Hepatic stellate cell (primary cell): ENCODE measurements at regions not wholly inside any gene's neighbourhood (a gene's known extent, or its start where the extent isn't known, plus 50 kb on each side); places are given as distances from the start of the nearest gene placed in this dataset.

Experiments used
- DNase-seq: peaks from one replicate; pipeline ENCODE4 v3.0.0; 2011; ENCODE audit warnings: low spot score

GRCh38 chr14:80446356-80446755 lies 235.1 kb upstream of the DIO2 start:
- no peak for DNase-seq

- DNase-seq: no peak
Observed at GRCh38 chr14:80445605-80446004, 234.3 kb upstream of the DIO2 start.

- no peak for DNase-seq
Observed at GRCh38 chr14:80434574-80435321, 223.4 kb upstream of the DIO2 start.

- DNase-seq: no peak
Observed at GRCh38 chr14:80433811-80434210, 222.5 kb upstream of the DIO2 start.

- no peak for DNase-seq
Observed at GRCh38 chr14:80428671-80429070, 217.4 kb upstream of the DIO2 start.

- peak; percentile 3 for DNase-seq
Observed at GRCh38 chr14:80428171-80428570, 216.9 kb upstream of the DIO2 start.

- no peak for DNase-seq
Observed at GRCh38 chr14:80427101-80427500, 215.8 kb upstream of the DIO2 start.

- DNase-seq: no peak
Observed at GRCh38 chr14:80426683-80427082, 215.4 kb upstream of the DIO2 start.

GRCh38 chr14:80425686-80426085 lies 214.4 kb upstream of the DIO2 start:
- peak; percentile 63 for DNase-seq

GRCh38 chr14:80419769-80420168 lies 208.5 kb upstream of the DIO2 start:
- no peak for DNase-seq

GRCh38 chr14:80419345-80419744 lies 208.0 kb upstream of the DIO2 start:
- DNase-seq: no peak

GRCh38 chr14:80415636-80416035 lies 204.3 kb upstream of the DIO2 start:
- no peak for DNase-seq

- DNase-seq: no peak
Observed at GRCh38 chr14:80414080-80414479, 202.8 kb upstream of the DIO2 start.

GRCh38 chr14:80404413-80404812 lies 193.1 kb upstream of the DIO2 start:
- no peak for DNase-seq

- no peak for DNase-seq
Observed at GRCh38 chr14:80403036-80403435, 191.7 kb upstream of the DIO2 start.

- no peak for DNase-seq
Observed at GRCh38 chr14:80395031-80395430, 183.7 kb upstream of the DIO2 start.

- DNase-seq: no peak
Observed at GRCh38 chr14:80393766-80394165, 182.5 kb upstream of the DIO2 start.

GRCh38 chr14:80390906-80391305 lies 179.6 kb upstream of the DIO2 start:
- peak; percentile 3 for DNase-seq

- DNase-seq: peak; percentile 57
Observed at GRCh38 chr14:80388980-80389711, 177.8 kb upstream of the DIO2 start.

- no peak for DNase-seq
Observed at GRCh38 chr14:80387563-80387981, 176.3 kb upstream of the DIO2 start.

- DNase-seq: no peak
Observed at GRCh38 chr14:80385336-80385735, 174.0 kb upstream of the DIO2 start.

GRCh38 chr14:80383223-80383622 lies 171.9 kb upstream of the DIO2 start:
- no peak for DNase-seq

GRCh38 chr14:80381807-80382363 lies 170.6 kb upstream of the DIO2 start:
- DNase-seq: no peak
